Cardiac fibroblast (primary cell): ENCODE measurements at regions not wholly inside any gene's neighbourhood (a gene's known extent, or its start where the extent isn't known, plus 50 kb on each side); places are given as distances from the start of the nearest gene placed in this dataset.
"Not testable (repeated sequence)": the region's sequence is repeated elsewhere in the genome, so short reads cannot be mapped to it uniquely, and the experiment has no call there.

Experiments
- DNase-seq, 2 donors: peaks; one replicate each; pipeline versions ENCODE4 v3.0.0 to v3.0.0-alpha.2; 2010; ENCODE audit warnings: low read depth in 2 of 2
- H3K4me3 ChIP-seq, 2 donors: replicated peaks in 1 of 2; 1 replicate in 1 of 2; 2 replicates in 1 of 2; pipeline ENCODE4 v1.5.1; 2011; ENCODE audit warnings: low read depth in 2 of 2, low read length in 2 of 2, mild to moderate bottlenecking in 2 of 2, moderate library complexity in 1 of 2
- TF ChIP-seq, protein P1 (sequence below): IDR thresholded peaks from one replicate; pipeline ENCODE4 v1.5.1; 2011; ENCODE audit warnings: low read depth, mild to moderate bottlenecking, low read length, inconsistent platforms

DNA sequence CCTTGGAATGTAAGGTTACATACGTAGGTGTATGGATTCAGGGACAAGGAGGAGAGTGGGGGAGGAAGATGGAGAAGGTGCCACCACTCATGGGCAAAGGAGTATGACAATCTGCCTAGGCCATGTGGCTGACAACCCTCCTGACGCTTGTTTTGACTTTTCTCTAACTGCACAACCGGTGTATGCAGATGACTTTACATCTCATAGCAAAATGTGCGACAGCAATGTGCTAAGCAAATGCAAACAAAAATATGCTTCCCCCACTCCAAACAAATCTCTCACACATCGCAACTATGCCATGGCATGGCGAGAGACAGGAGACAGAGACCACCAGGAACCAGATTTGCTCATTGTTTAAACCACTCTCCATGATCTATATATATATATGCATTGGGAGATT is 191.8 kb downstream of the BLID start:
- no peak for DNase-seq
- H3K4me3 ChIP-seq: no peak overlapping the region
- TF ChIP-seq, protein P1, sequence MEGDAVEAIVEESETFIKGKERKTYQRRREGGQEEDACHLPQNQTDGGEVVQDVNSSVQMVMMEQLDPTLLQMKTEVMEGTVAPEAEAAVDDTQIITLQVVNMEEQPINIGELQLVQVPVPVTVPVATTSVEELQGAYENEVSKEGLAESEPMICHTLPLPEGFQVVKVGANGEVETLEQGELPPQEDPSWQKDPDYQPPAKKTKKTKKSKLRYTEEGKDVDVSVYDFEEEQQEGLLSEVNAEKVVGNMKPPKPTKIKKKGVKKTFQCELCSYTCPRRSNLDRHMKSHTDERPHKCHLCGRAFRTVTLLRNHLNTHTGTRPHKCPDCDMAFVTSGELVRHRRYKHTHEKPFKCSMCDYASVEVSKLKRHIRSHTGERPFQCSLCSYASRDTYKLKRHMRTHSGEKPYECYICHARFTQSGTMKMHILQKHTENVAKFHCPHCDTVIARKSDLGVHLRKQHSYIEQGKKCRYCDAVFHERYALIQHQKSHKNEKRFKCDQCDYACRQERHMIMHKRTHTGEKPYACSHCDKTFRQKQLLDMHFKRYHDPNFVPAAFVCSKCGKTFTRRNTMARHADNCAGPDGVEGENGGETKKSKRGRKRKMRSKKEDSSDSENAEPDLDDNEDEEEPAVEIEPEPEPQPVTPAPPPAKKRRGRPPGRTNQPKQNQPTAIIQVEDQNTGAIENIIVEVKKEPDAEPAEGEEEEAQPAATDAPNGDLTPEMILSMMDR: no peak

DNA sequence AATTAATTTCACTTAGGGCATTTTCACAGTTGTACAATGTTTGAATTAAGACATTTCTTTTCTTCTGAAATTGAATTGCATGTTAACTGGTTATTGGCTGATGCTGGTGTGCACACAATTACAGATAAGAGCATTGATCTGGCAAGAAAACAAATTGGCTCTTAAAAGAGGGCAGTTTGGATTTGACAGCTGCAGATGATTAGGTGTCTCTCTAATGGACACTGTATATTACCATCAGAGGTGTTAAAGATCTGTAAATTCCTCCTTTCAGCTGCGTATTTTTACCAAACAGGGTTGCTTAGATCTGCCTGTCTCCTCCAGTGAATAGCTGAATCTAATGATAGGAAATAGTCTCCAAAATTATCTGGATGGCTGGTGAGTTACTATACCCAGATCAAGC is 198.5 kb downstream of the BLID start:
- TF ChIP-seq, protein P1: no peak
- DNase-seq: no peak

DNA sequence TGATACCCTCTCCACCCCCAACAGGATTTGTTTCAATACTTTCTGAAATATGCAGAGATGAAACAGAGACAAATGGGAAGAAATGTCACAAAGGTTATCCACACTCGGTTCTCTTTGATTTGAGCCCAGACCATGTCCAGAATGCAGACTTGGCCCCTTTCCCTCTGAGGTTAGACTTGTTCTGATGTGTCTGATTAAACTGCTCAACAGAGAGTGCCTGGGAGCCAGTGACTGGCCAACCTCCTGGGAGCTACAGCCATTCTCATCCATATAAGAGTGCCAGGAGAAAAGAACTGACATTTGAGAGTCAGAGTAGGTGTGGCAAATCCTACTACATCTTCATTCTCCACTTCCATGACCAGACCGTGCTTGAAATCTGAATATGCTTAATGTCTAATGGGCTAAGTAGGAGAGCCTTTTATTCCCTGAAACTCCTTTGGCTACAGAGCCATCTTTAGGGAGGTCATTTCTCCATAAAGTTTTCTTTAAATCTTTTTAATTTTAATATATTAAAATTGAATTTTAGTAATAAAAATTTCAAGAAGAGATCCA is 201.4 kb downstream of the BLID start:
- TF ChIP-seq, protein P1: no peak
- H3K4me3 ChIP-seq: no peak overlapping the region
- no peak for DNase-seq

More for the DNA sequence above, 198.5 kb downstream of the BLID start:
- H3K4me3 ChIP-seq: no peak overlapping the region

DNA sequence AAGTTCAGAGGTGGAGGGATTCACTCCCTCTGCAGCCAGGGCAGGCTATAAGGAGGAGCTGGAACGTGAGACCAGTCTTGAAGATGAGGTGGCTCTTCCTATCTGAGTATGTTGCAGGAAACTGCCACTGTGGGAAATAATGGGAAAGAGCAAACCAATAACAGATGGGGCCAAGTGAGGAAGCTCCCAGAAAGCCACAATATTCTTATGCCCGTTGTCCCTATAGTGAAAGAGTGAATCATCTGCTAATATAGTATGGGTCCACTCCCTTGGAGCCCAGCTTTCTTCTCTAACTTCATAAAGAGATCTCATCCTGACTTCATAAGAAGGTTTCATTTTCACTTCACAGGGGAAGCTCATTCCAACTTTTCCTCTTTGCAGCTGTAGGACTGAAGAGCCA is 206.4 kb downstream of the BLID start:
- TF ChIP-seq, protein P1: no peak
- DNase-seq: no peak

DNA sequence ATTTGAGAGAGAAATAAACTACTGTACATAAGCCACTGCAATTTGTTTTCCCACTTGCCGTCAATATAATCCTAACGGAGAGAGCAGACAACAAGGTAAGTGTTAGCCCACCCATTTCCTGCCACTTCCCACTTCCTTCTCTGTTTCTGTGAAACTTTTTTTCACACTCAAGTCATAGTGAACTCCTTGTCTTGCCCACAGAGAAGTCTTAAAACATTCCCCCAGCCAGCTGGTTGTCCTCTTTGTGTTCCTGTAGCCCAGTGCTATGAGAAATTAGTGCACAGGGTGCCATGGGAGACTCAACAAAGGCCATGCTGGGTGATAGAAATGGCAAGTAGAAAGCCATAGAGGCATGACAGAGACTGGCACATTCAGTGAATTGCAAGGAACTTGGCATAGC is 208.6 kb downstream of the BLID start:
- TF ChIP-seq, protein P1: no peak
- DNase-seq: no peak
- no peak overlapping the region for H3K4me3 ChIP-seq

More for the DNA sequence above, 206.4 kb downstream of the BLID start:
- H3K4me3 ChIP-seq: no peak overlapping the region

DNA sequence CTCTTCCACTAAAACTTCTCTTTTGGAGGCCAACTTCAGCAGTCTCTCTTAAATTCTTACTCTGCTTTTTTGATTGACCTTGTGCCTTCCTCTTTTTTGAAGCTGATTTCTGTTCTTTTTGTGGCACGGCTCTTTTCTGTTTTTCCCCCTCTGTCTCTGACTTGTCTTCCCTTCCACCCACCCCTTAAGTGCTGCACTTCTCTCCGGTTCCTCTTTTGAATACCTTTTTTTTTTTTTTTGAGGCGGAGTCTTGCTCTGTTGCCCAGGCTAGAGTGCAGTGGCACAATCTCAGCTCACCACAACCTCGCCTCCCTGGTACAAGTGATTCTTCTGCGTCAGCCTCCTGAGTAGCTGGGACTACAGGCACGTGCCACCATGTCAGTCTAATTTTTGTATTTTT is 211.9 kb downstream of the BLID start:
- DNase-seq: no peak
- H3K4me3 ChIP-seq: no peak overlapping the region
- TF ChIP-seq, protein P1: no peak

DNA sequence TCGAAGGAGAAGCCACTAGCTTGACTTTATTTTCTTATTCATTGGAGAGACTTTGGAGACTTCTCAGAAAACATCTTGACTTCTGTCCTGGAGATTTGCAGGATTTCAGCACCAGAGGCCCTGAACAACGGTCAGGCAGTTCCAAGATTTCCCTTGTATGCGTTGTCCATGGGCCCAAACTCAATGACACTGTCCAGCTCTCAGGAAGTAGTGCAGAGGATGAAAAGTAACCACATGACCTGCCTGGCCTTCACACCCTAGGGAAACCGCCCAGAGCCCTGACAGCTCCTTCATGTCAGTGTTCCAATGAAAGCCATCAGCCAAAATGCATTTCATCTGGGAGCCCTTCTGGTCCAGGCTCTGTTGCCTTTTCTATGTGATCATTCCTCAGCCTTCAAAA is 214.1 kb downstream of the BLID start:
- H3K4me3 ChIP-seq: no peak overlapping the region
- TF ChIP-seq, protein P1: no peak
- DNase-seq: no peak

DNA sequence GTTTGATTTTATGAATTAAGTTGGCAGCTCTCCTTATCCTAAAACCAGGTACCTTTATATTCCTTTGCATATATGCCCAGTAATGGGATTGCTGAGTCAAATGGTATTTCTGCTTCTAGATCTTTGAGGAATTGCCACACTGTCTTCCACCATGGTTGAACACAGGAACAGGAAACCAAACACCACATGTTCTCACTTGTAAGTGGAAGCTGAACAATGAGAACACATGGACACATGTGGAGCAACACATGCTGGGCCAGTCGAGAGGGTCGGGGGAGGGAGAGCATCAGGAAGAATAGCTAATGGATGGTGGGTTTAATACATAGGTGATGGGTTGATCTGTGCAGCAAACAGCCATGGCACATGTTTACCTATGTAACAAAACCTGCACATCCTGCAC is 214.6 kb downstream of the BLID start:
- H3K4me3 ChIP-seq, DNase-seq: not testable (repeated sequence)
